Natural killer cell treated with Interleukin-12 subunit alpha and Interleukin-12 subunit beta and Interleukin-15 and Interleukin-18, amount 100 ng/mL, for 72 hours (primary cell): ENCODE measurements at regions not wholly inside any gene's neighbourhood (a gene's known extent, or its start where the extent isn't known, plus 50 kb on each side); places are given as distances from the start of the nearest gene placed in this dataset.

Experiments used
- ATAC-seq, 2 donors: fragments of 150-1000 bp; cut with Tn5 transposase in 1 of 2; sonication (Bioruptor Pico), chemical (Tn5 transposase) in 1 of 2; 2 replicates each; pipeline ENCODE4 v1.10.0; 2021
- DNase-seq: peaks from one replicate; pipeline ENCODE4 v3.0.0; 2022; ENCODE audit warnings: low spot score
- H3K27ac Mint-ChIP-seq, 2 donors: 1 replicate in 1 of 2; 2 replicates in 1 of 2; pipeline ENCODE4 v1.8.0; 2022; ENCODE audit warnings: mixed read lengths in 2 of 2, mild to moderate bottlenecking in 1 of 2, moderate library complexity in 1 of 2
- H3K27me3 Mint-ChIP-seq, 2 donors: 1 replicate in 1 of 2; 2 replicates in 1 of 2; pipeline ENCODE4 v1.8.0; 2022; ENCODE audit warnings: mixed read lengths in 2 of 2
- H3K36me3 Mint-ChIP-seq: one replicate; pipeline ENCODE4 v1.8.0; 2022; ENCODE audit warnings: mixed read lengths
- H3K4me1 Mint-ChIP-seq, 2 donors: 1 replicate in 1 of 2; 2 replicates in 1 of 2; pipeline ENCODE4 v1.8.0; 2022; ENCODE audit warnings: low read depth in 2 of 2, mixed read lengths in 2 of 2, mild to moderate bottlenecking in 1 of 2
- H3K4me3 Mint-ChIP-seq: one replicate; pipeline ENCODE4 v1.8.0; 2022; ENCODE audit warnings: mixed read lengths
- H3K9me3 Mint-ChIP-seq: 2 replicates; pipeline ENCODE4 v1.8.0; 2022; ENCODE audit warnings: mixed read lengths

DNA sequence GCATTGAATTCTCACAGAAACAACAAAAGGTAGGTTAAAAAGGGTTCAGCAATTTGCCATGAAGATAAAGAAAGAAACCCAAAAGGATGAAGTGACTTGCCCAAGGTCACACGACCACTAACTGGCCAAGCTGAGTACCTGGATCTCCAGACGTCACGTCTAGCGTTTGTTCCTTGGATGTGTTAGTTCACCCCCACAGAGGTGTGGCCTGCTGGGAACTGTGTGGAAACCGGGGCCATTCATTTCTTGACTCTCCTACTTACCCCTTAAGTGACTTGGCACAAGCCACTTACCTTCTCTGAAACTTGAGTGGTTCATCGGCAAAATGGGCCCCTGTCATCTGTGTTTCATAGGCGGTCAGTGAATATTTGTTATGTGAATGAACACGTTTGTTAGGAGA, 244.3 kb upstream of the SLCO3A1 start:
- DNase-seq, result no peak
- Mint-ChIP-seq H3K4me3 (no peak overlapping the region), H3K4me1 (no peaks in the 10 kb centered on the region), H3K27ac (no peak overlapping the region), H3K36me3 (no peaks in the 10 kb centered on the region), H3K27me3 (peaks cover 14 to 16% of the 10 kb centered on the region in 2 donors), H3K9me3 (no peaks in the 10 kb centered on the region)
- no peak for ATAC-seq

DNA sequence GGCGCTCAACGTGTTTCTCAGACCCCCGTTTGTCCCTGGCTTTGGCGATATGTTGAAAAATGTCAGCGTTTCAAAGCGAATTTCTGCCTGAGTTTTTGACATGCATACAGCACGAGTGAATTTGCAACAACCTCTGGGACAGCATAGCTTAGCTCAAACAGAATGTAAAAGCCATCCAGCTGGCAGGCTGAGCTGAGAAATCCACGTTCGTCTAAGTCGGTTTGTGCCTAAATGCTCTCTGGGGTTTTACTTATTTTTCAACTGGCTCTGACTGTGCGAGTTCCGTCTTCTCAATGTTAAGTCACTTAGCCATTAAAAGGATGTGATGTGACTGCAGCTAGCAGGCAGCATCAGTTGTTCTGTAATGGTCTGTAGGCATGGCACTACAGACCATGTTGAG, 243.5 kb upstream of the SLCO3A1 start:
- H3K27me3 Mint-ChIP-seq, result peaks cover 9 to 11% of the 10 kb centered on the region in 2 donors
- H3K4me1 Mint-ChIP-seq, result no peaks in the 10 kb centered on the region
- no peak overlapping the region for H3K4me3 Mint-ChIP-seq
- no peak overlapping the region for H3K27ac Mint-ChIP-seq
- no peaks in the 10 kb centered on the region for H3K9me3 Mint-ChIP-seq
- ATAC-seq (no peak), DNase-seq (no peak)
- H3K36me3 Mint-ChIP-seq, result no peaks in the 10 kb centered on the region

DNA sequence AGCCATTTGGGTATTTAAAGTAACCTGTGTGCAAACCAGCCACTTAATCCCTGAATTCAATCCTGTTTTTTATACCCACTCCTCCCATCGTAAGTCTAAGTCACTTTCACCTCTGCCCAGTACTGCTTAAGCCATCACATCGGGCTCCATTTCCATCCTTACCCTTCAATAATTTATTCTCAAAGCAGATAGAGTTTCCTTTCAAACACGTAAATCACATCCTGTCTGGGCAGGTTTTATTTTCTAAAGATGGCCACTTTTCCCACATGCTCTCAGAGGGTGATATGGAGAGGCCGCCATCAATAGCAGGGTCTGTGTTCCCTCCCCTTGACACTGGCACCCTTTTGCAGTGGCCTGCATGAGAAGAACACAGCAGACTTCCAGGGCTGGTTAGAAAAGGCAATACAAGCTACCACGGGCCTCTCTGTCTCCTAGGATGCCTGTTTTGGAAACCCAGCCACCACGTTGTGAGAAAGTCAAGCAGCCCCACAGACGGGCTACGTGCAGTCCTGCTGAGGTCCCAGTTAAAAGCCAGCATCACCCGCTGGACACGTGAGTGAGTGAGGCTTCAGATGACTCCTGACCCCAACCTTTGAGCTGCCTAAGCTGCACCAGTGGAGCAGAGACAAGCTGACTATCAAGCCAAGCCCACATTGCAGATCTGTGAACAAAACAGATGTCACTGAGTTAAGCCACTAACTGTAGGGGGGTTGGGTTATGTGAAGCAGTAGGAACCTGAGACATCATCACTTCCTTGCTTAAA, 241.8 kb upstream of the SLCO3A1 start:
- Mint-ChIP-seq H3K4me3 (no peak overlapping the region), H3K27ac (no peak overlapping the region), H3K36me3 (no peaks in the 10 kb centered on the region), H3K4me1 (no peaks in the 10 kb centered on the region), H3K9me3 (no peaks in the 10 kb centered on the region), H3K27me3 (peaks cover 7 to 13% of the 10 kb centered on the region in 2 donors)
- no peak for ATAC-seq
- no peak for DNase-seq

DNA sequence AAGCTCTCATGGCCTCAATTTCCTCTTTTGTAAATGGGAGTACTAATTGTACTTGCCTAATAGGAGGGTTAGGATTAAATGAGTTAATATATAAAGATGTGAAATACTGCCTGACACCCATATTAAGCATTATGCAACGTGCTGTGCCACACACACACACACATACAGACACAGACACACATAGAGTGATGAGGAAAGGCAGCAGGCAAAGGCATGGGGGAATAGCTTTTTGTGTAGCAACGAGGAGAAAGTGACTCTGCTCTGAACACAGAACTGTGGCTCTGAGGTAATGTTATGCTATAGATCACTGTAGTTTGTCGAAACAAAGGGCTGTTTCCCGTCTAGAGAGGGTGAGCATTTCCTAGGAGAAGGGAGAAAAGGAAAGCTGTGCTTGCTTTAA, 233.3 kb upstream of the SLCO3A1 start:
- no peak overlapping the region for H3K27ac Mint-ChIP-seq
- no peak overlapping the region for H3K4me3 Mint-ChIP-seq
- H3K27me3 Mint-ChIP-seq, result peaks cover 25 to 31% of the 10 kb centered on the region in 2 donors
- DNase-seq (no peak), ATAC-seq (no peak)
- no peaks in the 10 kb centered on the region for H3K9me3 Mint-ChIP-seq
- no peaks in the 10 kb centered on the region for H3K4me1 Mint-ChIP-seq
- no peaks in the 10 kb centered on the region for H3K36me3 Mint-ChIP-seq

DNA sequence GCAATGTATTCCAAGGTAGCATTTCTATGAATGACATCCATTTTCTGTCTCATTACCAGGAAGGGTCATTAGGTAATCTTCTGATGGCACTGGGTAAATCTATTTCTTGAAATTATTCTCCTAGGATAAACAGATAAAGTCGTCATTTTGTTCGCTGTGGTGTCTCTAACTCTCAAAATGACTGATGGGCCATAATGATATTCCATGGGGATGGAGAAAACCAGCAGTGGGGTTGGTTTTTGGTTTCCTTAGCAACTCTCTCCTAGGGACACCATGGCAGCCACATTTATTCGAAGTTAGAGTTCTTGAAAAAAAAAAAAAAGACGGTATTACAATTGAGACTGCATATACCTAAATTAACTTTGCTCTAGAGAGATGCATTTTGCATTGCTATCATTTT, 231.3 kb upstream of the SLCO3A1 start:
- no peak overlapping the region for H3K4me3 Mint-ChIP-seq
- no peak overlapping the region for H3K27ac Mint-ChIP-seq
- no peaks in the 10 kb centered on the region for H3K4me1 Mint-ChIP-seq
- ATAC-seq (no peak), DNase-seq (no peak)
- H3K36me3 Mint-ChIP-seq, result no peaks in the 10 kb centered on the region
- H3K9me3 Mint-ChIP-seq, result no peaks in the 10 kb centered on the region
- peaks cover 25 to 28% of the 10 kb centered on the region in 2 donors for H3K27me3 Mint-ChIP-seq

DNA sequence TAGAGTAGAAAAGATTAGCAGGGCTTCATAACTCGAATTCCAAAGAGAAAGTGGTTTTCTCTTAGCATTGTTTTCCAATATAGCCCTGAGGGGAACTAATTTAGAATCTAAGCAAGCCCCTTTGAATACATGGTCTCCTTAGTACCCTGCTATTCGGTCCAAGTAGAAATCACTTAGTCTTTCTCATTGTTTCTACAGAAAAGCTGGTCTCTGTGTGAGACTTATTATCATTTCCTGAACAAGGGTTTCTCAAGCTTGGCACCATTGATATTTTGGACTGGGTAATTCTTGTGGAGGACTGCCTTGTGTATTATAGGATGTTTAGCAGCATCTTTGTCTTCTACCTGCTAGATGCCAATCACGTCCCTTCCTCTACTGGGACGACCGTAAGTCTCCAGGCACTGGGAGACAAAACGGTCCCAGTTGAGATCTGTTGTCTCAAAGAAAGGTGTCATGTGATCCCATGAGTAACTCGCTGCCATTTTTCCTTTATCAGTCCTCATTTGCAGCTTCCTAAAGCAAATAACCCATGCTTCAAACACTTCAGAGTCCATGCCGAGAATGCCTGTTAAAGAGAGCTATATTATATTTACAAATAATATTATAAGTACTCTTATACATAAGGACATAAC, 230.7 kb upstream of the SLCO3A1 start:
- Mint-ChIP-seq H3K27ac (no peak overlapping the region), H3K36me3 (no peaks in the 10 kb centered on the region), H3K27me3 (peaks cover 23 to 28% of the 10 kb centered on the region in 2 donors), H3K4me1 (no peaks in the 10 kb centered on the region), H3K9me3 (no peaks in the 10 kb centered on the region), H3K4me3 (no peak overlapping the region)
- ATAC-seq (no peak), DNase-seq (no peak)

DNA sequence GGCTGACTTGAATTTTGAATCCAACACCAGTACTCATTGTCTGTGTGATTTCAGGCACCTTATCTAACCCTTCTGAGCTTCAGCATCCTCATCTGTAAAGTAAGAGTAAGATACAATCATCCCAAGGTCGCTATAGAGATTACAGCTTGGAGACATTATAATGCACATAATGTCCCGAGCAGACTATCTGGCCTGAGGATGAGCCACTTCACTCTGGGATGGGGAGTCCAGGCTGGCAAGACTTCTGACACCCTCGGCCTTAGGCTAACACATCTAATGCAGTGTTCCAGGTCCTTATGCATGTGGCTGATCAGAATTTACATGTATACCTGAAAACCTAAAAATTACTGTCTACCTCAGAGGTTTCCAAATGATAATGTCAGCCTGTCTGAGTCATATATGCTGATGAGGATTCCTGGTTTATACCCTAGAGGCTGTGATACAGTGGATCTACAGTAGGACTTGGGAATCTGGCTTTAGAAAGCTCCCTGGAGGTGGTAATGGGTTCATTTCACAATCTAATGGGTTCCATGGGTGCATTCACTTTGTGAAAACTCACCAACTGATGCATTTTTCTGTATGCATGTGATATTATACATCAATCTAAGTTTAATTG, 229.0 kb upstream of the SLCO3A1 start:
- Mint-ChIP-seq H3K27me3 (peaks cover 12 to 18% of the 10 kb centered on the region in 2 donors), H3K27ac (no peak overlapping the region), H3K9me3 (no peaks in the 10 kb centered on the region), H3K36me3 (no peaks in the 10 kb centered on the region), H3K4me3 (no peak overlapping the region), H3K4me1 (no peaks in the 10 kb centered on the region)
- ATAC-seq (no peak), DNase-seq (no peak)

DNA sequence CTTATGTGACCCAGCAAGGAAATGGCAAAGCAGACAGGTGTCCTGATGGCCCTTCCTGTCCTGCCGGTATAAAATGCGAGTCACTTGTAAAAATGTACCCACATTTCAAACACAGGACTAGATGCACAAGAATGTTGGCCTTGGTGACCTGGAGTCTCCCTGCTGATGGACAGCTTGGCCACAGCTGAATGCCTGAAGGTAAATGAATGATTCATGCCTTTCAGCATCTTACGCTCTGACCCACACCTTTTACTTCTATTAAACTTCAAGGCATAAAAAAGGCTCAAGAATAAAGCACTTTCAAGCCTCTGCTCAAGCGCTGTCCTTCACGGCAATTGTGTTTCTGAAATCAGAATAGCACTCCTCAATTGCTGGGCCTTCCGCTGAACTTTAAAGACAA, 228.0 kb upstream of the SLCO3A1 start:
- no peaks in the 10 kb centered on the region for H3K4me1 Mint-ChIP-seq
- no peaks in the 10 kb centered on the region for H3K36me3 Mint-ChIP-seq
- H3K4me3 Mint-ChIP-seq, result no peak overlapping the region
- DNase-seq (no peak), ATAC-seq (no peak)
- H3K27me3 Mint-ChIP-seq, result peaks cover 9 to 12% of the 10 kb centered on the region in 2 donors
- no peak overlapping the region for H3K27ac Mint-ChIP-seq
- H3K9me3 Mint-ChIP-seq, result no peaks in the 10 kb centered on the region

DNA sequence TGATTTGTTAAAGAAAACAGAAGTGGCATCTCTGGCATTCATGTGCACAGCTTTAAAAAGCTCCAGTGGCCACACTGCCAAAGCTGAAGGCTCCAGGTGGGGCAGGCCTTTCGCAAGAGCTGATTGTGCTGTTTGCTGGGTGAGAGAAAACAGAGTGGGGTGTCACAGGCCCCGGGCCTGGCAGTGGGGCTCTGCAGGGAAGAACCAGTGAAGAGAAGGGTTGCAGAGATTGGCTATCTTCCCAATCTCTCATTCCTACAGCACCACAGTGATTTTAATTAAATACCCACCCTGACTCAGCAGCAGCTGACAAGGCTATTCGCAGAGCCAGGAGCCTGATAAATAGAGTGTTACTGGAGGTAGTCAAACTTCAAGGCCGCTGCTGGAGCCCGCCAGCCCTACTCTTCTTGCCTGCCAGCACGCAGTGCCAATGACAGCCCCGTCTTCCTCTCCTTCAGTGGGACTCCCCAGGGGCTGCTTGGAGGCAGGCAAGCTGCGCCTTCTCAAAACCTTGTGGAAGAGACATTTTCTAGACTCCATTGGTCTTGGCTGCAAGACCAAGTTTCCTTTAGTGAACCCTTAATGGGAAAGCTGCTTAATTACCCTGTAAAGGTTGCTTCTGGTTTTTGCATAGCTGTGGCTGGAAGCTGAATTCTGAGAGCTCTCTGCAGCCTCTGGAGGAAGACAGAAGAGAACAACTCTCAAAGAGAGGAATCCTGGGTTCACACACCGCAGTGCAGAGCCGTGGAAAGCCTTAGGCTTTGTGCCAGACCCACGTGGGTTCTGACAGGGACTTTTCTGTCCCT, 225.8 kb upstream of the SLCO3A1 start:
- H3K27me3 Mint-ChIP-seq, result peaks cover 0 to 4% of the 10 kb centered on the region in 2 donors
- no peak overlapping the region for H3K27ac Mint-ChIP-seq
- ATAC-seq (no peak), DNase-seq (no peak)
- no peaks in the 10 kb centered on the region for H3K36me3 Mint-ChIP-seq
- H3K9me3 Mint-ChIP-seq, result no peaks in the 10 kb centered on the region
- H3K4me1 Mint-ChIP-seq, result no peaks in the 10 kb centered on the region
- H3K4me3 Mint-ChIP-seq, result no peak overlapping the region

DNA sequence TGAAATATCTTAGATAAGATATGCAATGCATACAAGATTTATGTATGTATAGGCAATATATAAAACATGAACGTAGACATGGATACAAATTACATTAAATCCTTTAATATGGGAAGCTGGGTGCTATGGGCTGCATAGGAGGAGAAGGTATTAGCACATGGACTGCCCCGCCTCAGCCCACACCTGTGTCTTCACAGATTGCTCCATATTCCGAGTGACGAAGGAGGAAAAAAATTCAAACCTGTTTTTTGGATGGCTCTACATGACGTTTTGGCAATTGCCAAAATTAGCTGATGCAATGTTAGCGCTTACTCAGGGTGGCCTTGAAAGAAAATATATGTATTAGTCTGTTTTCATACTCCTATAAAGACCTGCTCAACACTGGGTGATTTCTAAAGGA, 223.4 kb upstream of the SLCO3A1 start:
- Mint-ChIP-seq H3K36me3 (no peaks in the 10 kb centered on the region), H3K9me3 (no peaks in the 10 kb centered on the region), H3K4me3 (no peak overlapping the region), H3K4me1 (no peaks in the 10 kb centered on the region), H3K27ac (no peak overlapping the region), H3K27me3 (no peaks in the 10 kb centered on the region)
- no peak for DNase-seq
- ATAC-seq, result no peak

DNA sequence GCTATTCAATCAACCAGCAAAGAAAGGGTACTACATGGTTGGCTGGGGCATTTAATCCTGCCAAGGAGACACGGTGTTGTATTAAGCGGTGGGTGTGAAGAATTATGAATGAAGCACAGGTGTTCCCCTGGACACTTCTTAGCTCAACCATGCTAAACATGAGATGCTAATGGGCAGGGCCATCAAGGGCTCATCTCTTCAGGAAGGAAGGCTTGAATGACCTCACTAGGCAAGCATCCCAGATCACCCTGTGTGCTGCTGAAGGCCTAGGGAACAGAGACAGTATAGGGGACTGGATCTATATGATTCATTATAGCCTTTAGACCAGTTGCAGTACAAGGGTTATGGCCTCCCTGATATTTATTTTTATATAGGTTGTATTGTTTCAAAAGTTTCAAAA, 221.3 kb upstream of the SLCO3A1 start:
- H3K9me3 Mint-ChIP-seq, result no peaks in the 10 kb centered on the region
- H3K27ac Mint-ChIP-seq, result no peak overlapping the region
- H3K36me3 Mint-ChIP-seq, result no peaks in the 10 kb centered on the region
- H3K4me3 Mint-ChIP-seq, result no peak overlapping the region
- peaks cover 2 to 7% of the 10 kb centered on the region in 2 donors for H3K27me3 Mint-ChIP-seq
- DNase-seq, result no peak
- no peak for ATAC-seq
- H3K4me1 Mint-ChIP-seq, result no peaks in the 10 kb centered on the region

DNA sequence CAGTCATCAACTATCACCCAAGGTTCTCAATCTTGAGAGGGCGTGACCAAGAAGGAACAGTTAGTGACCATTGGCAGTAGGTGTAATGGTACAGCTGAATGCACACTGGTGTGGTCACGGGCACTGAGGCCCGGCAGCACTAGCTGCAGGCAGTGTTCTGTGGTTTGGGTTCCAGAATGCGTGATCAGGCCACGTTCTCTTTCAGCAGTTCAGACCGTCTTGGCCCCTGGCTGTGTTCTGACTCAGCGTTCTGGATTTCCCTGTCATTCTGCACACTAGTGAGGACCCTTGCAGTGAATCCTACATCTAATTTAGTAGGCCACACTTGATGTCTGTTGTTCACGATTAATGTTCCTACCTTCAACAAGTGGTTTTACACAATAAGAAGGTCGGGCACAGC, 220.5 kb upstream of the SLCO3A1 start:
- Mint-ChIP-seq H3K36me3 (no peaks in the 10 kb centered on the region), H3K4me3 (no peak overlapping the region), H3K27me3 (peaks cover 2 to 7% of the 10 kb centered on the region in 2 donors), H3K4me1 (no peaks in the 10 kb centered on the region), H3K27ac (no peak overlapping the region), H3K9me3 (no peaks in the 10 kb centered on the region)
- DNase-seq, result no peak
- no peak for ATAC-seq

DNA sequence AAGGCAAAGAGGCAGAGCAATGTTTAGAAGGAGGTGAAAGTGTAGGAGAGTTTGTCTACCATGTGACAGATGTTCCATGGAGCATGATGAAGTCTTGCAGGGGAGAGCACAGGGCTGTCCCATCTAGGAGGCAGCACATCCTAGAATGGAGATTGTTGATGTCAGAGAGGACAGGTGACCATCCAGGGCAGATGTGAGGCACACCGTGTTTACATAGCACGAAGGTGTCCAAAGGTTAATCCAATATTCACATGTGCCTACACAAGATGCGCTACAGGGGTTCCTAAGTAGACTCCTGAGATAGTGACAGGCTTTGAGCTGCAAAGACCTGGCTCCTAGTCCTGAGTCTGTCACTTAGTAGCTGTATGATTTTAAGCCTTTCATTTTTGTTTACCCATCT, 219.3 kb upstream of the SLCO3A1 start:
- DNase-seq (no peak), ATAC-seq (no peak)
- H3K36me3 Mint-ChIP-seq, result no peaks in the 10 kb centered on the region
- no peaks in the 10 kb centered on the region for H3K9me3 Mint-ChIP-seq
- no peak overlapping the region for H3K27ac Mint-ChIP-seq
- peaks cover 2 to 7% of the 10 kb centered on the region in 2 donors for H3K27me3 Mint-ChIP-seq
- H3K4me3 Mint-ChIP-seq, result no peak overlapping the region
- H3K4me1 Mint-ChIP-seq, result no peaks in the 10 kb centered on the region

DNA sequence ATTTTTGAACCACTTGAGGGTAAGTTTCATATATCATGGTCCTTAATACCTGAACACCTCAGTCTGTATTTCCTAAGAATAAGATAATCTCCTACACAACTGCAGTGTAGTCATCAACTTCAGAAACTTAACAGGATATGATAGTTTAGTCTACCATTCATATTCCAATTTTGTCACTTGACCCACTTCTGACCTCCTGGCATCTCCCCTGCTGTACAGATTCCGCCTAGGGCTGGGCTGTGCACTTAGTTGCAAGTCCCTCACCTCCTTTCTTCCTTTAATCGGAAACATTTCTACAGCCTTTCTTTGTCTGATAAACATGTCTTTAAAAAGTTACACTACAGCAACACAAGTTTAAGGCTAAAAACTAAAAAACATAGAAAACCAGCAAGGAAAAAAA, 218.4 kb upstream of the SLCO3A1 start:
- H3K27me3 Mint-ChIP-seq, result peaks cover 2 to 7% of the 10 kb centered on the region in 2 donors
- H3K9me3 Mint-ChIP-seq, result no peaks in the 10 kb centered on the region
- no peaks in the 10 kb centered on the region for H3K36me3 Mint-ChIP-seq
- no peaks in the 10 kb centered on the region for H3K4me1 Mint-ChIP-seq
- no peak for DNase-seq
- H3K4me3 Mint-ChIP-seq, result no peak overlapping the region
- no peak for ATAC-seq
- H3K27ac Mint-ChIP-seq, result no peak overlapping the region
